ENCODE measurements at regions not wholly inside any gene's neighbourhood (a gene's known extent, or its start where the extent isn't known, plus 50 kb on each side); places are given as distances from the start of the nearest gene placed in this dataset.

DNA sequence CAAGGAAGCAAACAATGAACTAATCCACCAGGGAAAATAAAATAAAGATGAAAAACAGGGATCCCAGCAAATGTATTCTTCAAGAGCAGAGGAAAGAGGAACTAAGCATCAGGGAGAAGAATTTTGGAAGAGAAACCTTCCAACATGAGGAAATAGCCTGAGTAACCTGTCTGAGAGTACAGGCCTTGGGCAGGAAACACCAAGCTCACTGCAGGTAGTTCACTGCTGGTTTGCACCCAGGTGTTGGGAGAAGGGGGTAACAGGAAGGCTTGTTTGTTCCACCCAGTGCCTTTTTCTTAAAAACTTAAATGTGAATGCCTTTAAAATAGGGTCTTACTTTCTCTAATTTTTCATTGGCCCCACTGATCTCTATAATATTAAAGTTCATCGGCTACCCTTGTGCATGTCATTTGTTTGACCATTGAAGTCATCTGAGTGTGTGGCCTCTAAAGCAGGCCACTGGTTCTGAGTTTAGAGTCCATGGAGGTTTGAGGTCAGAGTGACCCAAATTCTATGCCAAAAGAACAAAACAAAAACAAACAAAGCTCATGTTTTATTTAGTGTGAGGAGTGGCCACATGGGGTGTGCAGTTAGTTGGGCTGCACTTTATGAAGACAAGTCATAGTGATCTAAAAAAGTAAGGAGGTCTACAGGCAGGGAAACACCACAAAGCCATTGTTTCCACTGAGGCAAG is 62.9 kb upstream of the COX10 start:
- H3K4me3 ChIP-seq = no peak overlapping the region
- intact Hi-C loops (cut with DNase I) = no loop called here
- no peaks in the 10 kb centered on the region for H3K9me3 ChIP-seq
- no peaks in the 10 kb centered on the region for H3K36me3 ChIP-seq
- no peaks in the 10 kb centered on the region for H3K27me3 ChIP-seq
- no peaks in the 10 kb centered on the region for H3K4me1 ChIP-seq
- ATAC-seq (no peak), DNase-seq (no peak)
- TF ChIP-seq, protein P1, sequence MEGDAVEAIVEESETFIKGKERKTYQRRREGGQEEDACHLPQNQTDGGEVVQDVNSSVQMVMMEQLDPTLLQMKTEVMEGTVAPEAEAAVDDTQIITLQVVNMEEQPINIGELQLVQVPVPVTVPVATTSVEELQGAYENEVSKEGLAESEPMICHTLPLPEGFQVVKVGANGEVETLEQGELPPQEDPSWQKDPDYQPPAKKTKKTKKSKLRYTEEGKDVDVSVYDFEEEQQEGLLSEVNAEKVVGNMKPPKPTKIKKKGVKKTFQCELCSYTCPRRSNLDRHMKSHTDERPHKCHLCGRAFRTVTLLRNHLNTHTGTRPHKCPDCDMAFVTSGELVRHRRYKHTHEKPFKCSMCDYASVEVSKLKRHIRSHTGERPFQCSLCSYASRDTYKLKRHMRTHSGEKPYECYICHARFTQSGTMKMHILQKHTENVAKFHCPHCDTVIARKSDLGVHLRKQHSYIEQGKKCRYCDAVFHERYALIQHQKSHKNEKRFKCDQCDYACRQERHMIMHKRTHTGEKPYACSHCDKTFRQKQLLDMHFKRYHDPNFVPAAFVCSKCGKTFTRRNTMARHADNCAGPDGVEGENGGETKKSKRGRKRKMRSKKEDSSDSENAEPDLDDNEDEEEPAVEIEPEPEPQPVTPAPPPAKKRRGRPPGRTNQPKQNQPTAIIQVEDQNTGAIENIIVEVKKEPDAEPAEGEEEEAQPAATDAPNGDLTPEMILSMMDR (IDR thresholded peaks at IDR 0.05) = no peak
- H3K27ac ChIP-seq = no peak overlapping the region

DNA sequence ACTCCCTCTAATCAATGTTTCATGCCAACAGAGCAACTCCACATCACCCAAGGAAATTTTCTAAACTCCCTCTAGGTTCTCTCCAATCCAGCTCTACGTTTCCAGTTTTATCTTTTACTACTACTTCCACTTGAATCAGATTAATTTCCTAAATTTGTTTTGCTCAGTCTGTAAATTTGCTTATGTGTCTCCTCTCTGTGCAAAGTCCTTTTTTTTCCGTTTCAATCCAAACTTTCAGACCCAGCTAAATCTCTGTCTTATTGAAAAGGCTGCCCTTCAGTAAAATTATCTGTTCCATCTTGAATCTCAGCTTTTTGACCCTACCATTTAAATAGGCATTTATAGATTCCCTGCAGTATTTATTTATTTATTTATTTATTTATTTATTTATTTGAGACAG is 61.4 kb upstream of the COX10 start:
- Histone ChIP-seq H3K4me3 (no peak overlapping the region), H3K4me1 (no peaks in the 10 kb centered on the region), H3K36me3 (no peaks in the 10 kb centered on the region), H3K27ac (no peak overlapping the region), H3K27me3 (no peaks in the 10 kb centered on the region), H3K9me3 (no peaks in the 10 kb centered on the region)
- TF ChIP-seq, protein P1 (IDR thresholded peaks at IDR 0.05) = no peak
- ATAC-seq (no peak), DNase-seq (no peak)
- intact Hi-C loops (cut with DNase I) = no loop called here

DNA sequence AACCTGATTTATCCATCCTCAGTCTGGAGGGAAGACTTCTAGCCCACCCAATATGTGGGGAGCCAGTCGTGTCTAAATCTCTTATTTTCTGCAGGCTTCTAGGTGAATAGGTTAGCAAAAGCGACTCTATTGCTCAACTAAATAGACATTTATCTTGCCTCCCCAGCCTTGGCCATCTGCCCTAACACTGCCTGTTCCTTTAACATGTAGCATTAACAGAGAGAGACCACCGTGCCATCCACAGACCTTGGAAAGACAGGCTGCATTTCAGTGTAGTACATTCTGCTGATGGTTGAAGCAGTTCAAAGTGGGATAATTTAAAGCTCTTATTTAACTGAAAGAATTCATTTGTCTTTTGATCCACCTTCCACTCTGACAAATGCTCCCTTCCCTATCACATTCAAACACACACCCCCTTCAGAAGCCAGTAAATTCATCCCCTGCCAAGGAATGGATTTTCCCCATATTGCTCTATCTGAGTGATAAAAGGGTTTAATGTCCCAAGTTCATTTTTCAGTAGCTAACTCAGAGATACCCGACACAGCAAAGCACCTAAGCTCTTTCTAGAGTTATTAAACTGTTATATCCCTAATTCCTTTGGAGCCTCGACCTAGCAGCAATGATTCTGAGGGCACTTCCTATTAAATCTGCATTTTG is 58.1 kb upstream of the COX10 start:
- no peak for DNase-seq
- no peaks in the 10 kb centered on the region for H3K27me3 ChIP-seq
- H3K4me1 ChIP-seq = no peaks in the 10 kb centered on the region
- no peak overlapping the region for H3K27ac ChIP-seq
- no peak for ATAC-seq
- intact Hi-C loops (cut with DNase I) = no loop called here
- no peaks in the 10 kb centered on the region for H3K36me3 ChIP-seq
- H3K9me3 ChIP-seq = no peaks in the 10 kb centered on the region
- H3K4me3 ChIP-seq = no peak overlapping the region
- TF ChIP-seq, protein P1 (IDR thresholded peaks at IDR 0.05) = no peak

DNA sequence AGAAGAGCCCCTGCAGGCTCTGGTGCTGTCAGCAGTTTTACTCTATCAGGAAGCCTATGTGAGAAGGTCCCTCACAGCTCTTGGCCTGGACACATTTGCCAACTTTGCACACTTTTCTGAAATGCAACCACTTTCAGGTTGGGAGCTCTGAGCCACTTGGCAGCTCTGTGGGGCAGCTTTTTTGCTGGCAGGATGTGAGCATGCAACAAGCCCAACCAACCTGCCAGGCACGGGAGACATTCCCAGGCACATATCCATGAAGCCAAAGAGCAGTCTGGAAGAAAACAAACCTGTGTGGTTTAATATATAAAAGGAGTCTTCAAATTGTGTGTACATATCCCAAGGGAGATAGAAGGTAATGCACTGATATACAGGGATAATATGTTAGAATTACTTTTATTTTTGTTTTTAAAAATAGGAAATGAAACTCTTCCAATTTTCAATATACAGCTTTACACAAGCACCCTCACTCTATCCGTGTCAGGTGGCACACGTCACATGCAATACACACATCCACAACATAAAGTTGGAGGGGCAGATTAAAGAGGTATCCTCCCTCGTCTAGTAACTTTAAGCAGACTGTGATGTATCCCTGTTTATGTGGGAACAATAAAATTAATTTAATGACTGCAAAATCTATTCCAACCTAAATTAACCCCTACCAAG is 57.4 kb upstream of the COX10 start:
- Histone ChIP-seq H3K9me3 (no peaks in the 10 kb centered on the region), H3K4me3 (no peak overlapping the region), H3K27ac (no peak overlapping the region), H3K27me3 (no peaks in the 10 kb centered on the region), H3K4me1 (no peaks in the 10 kb centered on the region), H3K36me3 (no peaks in the 10 kb centered on the region)
- no peak for DNase-seq
- no peak for ATAC-seq
- TF ChIP-seq, protein P1 (IDR thresholded peaks at IDR 0.05) = no peak
- intact Hi-C loops (cut with DNase I) = no loop called here

DNA sequence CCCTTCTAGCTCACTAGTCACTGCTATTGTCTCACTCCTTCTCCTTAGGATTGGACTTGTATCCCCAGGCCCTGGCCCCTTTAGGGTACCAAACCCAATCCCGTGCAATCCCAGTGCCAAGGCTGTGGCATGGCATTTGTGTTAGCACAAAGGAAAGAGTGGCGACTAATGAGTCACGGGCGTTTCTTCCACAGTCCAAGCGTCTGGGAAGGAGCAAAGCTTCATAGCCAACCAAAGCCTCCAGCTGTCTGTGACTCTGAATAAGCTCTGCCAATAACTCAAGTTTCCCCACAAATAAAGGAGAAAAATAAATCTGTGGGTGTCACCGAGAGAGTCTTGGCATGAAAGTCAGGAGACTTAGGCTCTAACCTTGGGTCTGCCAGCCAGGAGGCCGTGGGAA is 54.6 kb upstream of the COX10 start:
- ATAC-seq (no peak), DNase-seq (no peak)
- no peak overlapping the region for H3K4me3 ChIP-seq
- H3K27me3 ChIP-seq = no peaks in the 10 kb centered on the region
- H3K9me3 ChIP-seq = no peaks in the 10 kb centered on the region
- TF ChIP-seq, protein P1 (IDR thresholded peaks at IDR 0.05) = no peak
- H3K36me3 ChIP-seq = no peaks in the 10 kb centered on the region
- intact Hi-C loops (cut with DNase I) = no loop called here
- no peak overlapping the region for H3K27ac ChIP-seq
- no peaks in the 10 kb centered on the region for H3K4me1 ChIP-seq

All from upper lobe of right lung (tissue), 1 donor.